Germinal center (tissue), 1 donor: ENCODE measurements at regions not wholly inside any gene's neighbourhood (a gene's known extent, or its start where the extent isn't known, plus 50 kb on each side); places are given as distances from the start of the nearest gene placed in this dataset.
"Not testable (repeated sequence)": the region's sequence is repeated elsewhere in the genome, so short reads cannot be mapped to it uniquely, and the experiment has no call there.

Source experiments
- DNase-seq: peaks from one replicate; pipeline ENCODE4 v3.0.0; 2012; ENCODE audit warnings: mixed read lengths, low spot score

DNA sequence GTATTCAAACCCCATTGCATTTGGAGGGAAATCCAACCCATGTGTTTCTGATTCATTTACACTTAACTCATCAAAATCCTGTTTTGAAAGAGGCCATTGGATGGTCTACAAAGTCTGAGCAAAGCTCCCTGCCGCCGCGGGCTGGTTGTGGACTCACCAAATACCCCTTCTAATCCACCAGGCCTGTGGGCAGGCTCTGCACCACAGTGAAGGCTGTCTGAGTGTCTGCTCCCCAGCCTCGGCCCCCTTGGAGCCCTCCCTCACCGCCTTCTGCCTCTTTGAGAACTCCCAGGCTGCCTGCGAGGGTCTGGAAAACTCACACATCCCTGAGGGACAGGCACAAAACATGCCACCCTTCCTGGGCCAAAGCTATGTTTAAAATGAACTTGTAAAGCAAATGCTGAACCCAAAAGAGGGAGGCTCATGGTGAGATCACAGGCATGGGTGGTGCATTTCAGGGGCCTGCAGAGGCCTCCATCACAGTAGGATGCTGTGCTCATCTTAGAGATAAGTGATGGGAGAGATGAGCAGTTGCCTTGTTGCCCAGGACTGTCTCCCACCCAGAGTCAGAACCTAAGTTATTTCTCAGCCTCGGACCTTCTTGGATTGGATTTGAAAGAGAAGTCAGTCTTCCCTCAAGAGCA, 225.0 kb downstream of the CYP26B1 start:
- no peak for DNase-seq

DNA sequence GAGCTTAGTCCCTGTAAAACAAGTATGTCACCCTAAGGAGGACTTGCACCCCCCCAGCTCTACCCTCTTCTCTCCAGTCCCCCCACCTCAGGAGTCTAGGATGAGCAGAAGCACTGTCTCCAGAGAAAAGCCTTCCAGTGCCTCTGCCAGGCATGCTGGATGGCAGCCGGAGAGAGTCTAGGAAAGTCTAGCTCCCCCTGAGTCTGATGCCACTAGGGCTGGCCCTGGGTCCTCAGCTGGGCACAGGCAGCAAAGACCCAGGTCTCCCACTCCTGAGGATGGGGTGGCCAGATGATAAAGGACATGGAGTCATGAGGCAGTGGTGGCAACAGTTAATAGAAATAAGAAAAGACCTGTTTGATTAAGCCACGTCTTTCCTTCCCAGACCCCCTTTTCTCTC, 225.6 kb downstream of the CYP26B1 start:
- DNase-seq: no peak

DNA sequence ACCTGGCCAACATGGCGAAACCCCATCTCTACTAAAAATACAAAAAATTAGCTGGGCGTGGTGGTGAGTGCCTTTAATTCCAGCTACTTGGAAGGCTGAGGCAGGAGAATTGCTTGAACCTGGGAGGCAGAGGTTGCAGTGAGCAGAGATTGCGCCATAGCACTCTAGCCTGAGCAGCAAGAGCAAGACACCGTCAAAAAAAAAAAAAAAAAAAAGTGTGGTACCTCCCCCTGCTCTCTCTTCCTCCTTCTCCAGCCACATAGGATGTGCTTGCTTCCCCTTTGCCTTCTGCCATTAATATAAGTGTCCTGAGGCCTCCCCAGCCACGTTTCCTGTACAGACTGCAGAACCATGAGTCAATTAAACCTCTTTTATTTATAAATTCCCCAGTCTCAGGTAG, 226.8 kb downstream of the CYP26B1 start:
- DNase-seq: not testable (repeated sequence)

DNA sequence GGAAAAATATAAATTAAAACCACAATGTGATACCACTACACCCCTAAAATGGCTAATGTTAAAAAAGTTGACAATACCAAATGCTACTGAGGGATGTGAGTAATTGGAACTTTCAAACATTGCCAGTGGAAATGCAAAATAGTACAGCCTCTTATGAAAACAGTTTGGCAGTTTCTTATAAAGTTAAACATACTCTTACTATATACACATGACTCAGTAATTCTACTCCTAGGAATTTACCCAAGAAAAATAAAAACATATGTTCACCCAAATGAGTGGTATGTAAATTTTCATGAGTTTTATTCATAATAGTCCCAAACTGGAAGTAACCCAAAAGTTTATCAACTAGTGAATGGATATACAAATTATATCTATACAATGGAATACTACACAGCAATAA, 228.0 kb downstream of the CYP26B1 start:
- DNase-seq: no peak

DNA sequence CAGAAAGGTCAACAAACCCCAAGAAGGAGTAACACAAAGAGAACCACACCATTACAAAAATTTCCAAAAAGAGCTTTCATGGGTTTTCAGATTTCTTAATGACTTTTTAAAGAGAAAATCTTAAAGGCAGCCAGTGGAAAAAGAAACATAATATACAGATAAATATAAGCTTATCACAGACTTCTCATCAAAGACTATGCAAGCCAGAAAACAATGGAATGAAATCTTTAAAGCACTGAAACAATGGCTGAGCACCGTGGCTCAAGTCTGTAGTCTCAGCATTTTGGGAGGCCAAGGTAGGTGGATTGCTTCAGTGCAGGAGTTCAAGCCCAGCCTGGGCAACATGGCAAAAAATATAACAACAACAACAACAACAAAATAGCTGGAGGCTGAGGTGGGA, 237.4 kb downstream of the CYP26B1 start:
- DNase-seq: no peak

DNA sequence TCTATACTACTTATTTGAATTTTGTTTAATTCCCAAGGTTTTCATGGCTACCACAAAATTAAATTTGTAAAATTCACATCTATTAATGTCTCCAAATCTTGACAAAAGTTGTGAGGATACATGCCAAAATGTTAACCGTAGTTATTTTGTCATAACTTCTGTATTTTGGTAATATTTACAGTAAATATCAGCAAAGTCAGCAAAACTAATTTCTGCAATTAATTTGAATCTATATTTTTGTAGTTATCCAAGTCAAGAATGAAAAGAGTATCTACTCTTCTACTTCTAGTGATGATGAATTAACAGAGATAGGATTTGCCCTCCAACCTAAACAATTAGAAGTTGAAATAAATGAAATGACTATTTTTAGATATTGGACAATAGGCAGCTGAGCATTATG, 238.9 kb downstream of the CYP26B1 start:
- DNase-seq: no peak

DNA sequence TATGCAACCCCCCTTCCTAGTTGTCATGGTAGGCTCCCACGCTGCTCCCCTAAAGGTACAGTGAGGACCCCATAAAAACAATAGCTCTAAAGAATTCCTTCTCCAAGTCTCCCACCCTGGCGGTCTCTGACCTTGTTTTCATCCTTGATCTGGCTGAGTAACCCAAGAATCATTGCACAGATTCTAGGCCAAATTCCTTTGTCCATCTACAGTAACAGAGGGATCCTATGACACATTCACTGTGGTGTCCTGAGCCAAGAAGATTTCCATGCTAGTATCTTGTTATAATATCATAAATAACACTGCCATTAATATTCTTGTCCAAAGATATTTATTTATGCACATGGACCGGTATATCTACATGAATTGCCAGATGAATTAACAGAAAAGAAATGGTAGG, 240.2 kb downstream of the CYP26B1 start:
- DNase-seq: no peak

DNA sequence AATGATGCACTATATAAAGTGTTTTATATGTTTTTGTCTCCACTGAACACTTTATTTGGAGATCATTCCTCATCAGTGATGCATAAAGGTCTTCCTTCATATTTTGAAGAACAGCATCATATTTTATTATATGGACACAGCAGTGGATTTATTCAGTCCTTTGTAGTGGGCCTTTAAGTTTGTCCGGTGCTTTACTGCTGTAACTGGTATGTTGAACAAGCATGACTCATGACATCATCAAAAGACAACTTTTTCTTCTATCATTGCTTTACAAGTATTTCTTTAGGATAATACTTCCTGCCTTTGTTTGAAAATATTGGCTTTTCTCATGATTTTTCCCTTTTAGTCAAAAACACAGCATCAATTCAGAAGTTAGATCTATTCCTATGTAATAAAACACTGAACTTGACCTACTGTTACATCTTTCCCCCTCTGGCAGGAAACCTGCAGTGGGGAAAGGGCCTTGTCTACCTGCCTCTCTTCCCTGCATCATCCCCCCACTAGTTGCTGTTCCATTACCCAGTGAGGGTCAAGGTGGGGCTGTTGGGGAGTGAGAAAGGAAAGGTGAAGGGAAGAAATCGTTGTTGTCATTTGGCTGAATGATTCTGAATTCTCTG, 241.2 kb downstream of the CYP26B1 start:
- DNase-seq: no peak

DNA sequence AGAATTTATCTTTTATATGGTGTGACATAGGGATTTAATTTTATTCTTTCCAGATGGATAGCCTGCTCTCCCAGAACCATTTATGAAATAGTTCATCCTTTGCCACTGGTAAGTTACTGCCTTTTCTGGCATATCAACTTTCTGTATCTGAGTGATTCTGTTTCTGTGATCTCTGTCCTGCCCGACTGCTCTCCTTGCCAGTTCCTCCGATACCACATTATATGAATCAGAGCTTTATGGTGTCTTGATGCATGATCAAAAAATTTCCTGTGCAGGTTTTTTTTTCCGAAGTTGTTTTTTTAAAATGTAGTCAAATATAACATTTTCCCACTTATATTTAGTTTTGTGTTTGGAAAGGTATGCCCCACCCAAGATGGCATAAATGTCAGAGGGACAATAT, 242.5 kb downstream of the CYP26B1 start:
- DNase-seq: no peak

DNA sequence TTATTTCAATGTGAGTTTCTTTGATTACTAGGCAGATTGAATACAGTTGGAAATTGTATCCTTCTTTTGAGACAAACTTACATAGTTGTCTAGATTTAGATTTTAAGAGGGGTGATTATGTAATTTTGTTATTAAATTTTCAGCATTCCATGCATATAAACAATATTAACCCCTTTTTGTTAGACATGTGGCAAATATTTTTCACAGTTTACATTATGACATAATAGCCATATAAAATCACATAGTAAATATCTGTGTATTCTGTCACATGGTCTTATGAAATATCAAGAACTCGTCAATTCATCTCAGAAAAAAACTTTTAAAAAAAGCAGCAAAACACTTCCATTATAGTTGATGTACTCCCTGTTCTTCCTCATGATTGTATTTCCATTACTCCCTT, 243.8 kb downstream of the CYP26B1 start:
- no peak for DNase-seq

DNA sequence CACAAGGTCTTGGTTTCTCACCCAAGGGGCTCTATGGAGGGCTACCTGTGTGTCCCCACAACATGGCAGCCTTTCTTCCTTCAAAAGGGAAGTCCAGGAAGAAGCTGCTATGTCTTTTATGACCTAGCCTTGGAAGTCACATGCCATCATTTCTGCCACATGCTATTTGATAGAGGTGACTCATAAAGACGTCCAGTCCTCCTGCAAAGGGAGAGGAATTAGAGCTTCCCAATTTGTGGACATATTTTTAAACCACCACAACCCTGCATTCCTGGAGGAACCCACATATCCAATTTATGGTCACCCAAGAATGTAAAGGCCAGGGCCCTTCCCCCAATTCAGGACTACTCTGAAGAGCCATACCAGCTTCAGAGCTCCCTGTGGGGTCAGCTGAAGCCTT, 246.2 kb downstream of the CYP26B1 start:
- DNase-seq: no peak

DNA sequence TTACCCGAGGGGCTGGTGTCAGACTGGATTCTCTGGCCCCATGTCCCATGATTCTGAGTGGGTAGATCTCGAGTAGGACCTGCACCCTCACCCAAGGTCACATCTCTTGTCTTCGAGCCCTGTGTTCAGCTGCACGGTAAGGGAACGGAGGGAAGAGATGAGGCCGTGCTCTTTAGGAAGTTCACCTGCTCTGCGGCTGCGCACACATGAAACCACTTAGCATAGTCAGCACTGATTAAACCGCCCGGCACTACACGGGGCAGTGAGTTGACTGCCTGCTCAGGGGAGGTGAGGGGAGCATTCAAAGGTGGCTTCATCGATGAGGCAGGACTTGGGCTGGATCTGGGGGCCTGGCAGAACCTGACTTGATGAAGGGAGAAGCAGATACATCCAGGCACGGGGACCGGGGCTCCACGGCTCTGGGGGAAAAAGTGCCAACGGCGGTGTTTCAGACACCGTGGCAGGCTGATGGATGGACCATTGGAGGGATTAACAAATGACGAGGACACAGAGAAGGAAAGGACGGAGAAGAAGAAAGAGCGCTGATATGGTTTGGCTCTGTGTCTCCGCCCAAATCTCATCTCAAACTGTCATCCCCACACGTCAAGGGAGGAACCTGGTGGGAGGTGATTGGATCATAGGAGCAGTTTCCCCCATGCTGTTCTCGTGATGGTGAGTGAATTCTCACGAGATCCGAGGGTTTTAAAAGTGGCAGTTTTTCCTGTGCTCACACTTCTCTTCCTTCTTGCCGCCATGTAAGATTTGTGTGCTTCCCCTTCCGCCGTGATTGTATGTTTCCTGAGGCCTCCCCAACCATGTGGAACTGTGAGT, 248.6 kb downstream of the CYP26B1 start:
- no peak for DNase-seq

DNA sequence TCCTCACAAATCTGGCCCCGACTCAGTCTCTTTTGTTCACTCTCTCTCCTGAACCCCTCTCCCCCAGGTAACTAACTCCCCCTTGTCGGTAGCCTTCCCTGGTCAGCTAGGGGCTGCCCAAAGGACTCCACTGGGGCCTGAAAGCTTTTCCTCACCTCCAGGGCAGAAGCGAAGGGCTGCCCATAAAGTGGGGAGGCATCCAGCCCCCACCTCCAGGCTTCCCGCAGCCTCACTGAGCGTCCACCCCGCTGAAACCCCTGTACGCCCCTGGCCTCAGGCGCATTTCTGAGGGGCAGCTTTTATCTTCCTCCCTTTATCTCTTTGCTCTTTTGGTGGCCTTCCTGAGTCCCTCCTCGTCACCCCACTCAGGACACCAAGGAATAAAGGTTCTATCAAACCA, 249.3 kb downstream of the CYP26B1 start:
- no peak for DNase-seq

DNA sequence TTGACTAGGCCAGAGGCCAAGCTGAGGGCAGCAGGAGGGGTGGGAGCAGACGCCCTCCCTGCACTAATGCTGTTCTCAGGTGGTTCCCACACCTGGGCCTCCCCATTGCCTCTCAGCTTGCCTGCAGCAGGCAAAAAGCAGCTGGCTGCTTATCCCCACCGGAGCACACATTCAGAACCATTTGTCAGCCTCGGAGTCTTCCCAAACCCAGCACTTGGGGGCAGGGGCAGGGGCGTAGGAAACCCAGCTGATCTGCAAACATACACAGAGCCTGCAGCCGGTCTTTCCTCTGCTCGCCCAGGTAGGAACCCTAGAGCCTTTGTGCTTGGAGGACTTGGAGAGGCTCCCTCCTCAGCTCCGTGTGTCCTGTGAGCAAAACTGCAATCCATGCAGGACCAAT, 249.8 kb downstream of the CYP26B1 start:
- DNase-seq: no peak

DNA sequence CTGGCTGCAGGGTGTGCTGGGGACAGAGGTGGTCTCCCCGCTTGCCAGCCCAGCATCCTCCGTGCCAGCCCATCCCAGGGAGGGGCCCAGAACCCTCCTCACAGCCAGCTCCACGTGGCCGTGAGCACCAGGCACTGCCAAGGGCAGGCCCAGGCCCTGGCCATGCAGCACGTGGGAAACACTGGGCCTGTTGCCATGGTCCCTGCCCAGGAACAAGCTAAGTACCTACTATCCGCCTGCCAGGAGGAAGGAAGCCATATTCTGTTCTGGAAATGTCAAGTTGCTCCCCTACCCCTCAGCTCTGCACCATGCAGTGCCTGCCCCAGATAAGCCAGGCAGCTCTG, 250.6 kb downstream of the CYP26B1 start:
- DNase-seq: no peak

DNA sequence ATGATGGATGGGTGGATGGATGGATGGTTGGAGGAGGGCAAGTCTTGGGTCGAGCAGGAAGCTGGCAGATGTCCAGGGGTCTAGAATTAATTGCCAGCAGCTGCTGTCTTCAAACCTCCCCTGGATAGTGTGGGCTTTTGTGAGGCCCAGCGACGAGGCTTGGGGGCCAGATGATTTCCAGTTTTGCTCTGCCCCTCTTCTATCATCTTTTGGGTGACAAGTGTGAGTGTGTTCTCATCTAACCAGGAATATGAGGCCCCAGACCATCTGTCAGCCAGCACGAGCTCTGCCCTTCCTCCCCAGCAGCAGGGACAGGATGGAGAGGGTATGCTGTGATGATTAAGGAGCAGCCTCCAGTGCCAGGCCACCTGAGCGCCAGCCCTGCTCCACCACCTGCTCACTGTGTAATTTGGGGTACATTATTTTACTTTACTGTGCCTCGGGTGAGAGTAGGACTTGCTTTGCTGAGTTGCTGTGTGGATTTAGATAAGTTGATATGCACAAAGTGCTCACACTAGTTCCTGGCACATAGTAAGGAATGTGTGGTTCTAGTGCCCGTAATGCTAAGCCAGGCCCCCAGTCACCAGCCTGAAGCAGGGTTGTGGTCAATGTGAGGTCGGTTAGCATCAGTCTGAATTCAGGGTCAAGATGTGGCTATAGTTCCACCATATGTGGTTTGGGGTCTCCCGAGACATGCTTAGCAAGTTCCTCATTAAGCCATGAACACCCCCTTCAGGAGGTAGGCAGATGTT, 251.1 kb downstream of the CYP26B1 start:
- no peak for DNase-seq

DNA sequence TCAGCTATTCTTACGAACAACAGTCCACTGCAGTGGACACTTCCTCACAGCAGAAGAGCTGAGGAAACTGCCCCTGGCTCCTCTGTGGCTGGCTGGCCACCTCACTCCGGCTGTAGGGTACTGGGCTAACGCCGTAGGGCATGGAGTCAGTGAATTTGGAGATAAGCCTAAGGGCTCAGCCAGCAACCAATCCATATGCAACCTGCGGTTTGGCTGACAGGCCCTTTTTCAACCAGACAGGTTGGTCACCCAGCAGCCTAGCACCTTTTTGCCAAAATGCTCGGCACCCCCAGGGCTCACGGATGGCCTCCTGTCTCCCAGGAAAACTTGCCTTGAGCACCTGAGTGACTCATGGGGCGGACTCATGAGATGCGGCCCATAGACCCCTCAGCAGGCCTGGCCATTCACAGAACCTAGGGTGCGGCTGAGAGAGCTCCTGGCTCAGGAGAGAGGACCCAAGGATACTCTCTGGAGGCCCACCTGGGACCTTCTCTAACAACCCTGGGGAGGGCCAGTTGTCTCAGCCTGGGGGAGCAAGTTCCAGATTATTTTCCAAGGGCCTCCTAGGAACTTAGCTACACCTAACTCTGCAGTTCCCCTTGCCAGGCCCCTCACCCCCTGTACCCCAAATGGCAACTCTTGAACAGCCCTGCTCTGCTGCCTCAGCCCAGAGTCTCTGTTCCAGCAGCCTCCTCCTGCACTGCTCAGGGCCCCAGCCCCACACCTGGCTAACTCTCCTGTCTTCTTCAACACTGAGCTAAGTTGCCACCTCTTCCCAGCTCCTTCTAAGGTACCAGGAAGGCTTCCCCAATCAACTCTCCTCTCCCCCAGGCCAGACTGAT, 252.1 kb downstream of the CYP26B1 start:
- DNase-seq: no peak

DNA sequence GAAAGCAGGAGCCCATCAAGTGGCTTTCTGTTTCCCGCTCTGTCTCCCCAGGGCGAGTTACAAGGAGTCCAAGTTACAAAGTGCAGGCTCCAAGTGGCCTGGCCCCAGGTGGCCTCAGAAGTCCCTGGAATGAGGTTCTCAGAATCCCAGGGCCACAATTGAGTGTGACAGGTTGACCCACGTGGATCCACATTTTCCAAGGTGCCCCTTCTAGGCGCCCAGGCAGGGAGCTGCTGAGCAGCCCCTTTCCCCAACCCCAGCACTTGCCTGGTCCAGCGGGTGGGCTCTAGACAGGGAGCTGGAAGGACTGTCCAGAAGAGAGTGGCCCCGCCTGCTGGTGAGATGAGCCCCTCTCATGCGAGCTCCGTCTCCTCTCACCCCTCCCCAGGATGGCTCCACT, 253.4 kb downstream of the CYP26B1 start:
- no peak for DNase-seq

DNA sequence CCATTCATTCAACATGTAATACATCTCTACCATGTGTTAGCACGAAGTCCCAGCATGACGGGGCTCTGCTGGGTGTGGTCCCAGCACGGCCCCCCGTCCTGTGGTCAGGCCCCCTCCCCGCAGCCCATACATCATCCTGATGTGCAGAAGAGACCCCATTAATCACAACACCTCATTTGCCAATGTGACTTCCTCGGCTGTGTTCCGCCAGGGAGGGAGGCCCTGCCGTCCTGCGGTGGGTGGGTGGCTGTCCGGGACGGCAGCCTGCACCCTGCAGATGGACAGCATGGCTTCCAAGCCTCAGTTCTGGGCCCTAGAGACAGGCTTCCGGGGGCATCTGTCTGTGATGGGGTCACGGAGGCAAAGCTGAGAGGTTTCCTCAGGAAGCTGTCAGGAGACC, 254.0 kb downstream of the CYP26B1 start:
- DNase-seq: no peak

DNA sequence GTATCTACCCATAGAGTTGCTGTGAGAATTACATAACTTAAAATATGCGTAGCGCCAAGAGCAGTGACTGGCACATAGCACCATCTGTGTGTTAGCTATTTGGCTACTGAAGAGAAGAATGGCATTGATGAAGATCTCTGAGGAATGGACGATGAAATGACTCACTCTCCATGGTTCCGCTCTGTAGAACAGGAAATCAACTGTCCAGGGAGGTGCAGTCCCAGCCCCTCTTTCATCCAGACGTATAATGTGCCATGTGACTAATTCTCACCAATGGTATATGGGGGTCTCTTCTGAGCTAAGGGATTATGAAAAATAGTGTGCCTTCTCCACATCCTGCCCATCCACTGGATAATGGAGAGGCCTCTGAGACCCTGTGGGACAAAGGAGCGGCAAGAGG, 254.8 kb downstream of the CYP26B1 start:
- DNase-seq: no peak

DNA sequence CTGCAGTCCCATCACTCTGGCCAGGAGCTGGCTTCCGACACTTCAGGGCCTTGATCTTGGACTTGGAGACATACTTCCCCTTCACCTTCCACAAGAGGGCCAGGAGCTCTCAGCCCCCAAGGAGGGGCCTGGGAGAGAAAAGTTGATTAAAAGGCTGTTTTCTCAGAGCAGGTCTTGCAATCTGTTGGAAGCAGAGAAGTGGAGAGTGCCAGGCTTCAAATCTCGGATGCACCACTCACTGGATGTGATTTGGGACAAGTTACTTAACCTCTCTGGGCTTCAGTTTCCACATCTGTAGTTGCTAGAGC, 255.3 kb downstream of the CYP26B1 start:
- DNase-seq: no peak
